ENCODE measurements at regions not wholly inside any gene's neighbourhood (a gene's known extent, or its start where the extent isn't known, plus 50 kb on each side); places are given as distances from the start of the nearest gene placed in this dataset.

DNA sequence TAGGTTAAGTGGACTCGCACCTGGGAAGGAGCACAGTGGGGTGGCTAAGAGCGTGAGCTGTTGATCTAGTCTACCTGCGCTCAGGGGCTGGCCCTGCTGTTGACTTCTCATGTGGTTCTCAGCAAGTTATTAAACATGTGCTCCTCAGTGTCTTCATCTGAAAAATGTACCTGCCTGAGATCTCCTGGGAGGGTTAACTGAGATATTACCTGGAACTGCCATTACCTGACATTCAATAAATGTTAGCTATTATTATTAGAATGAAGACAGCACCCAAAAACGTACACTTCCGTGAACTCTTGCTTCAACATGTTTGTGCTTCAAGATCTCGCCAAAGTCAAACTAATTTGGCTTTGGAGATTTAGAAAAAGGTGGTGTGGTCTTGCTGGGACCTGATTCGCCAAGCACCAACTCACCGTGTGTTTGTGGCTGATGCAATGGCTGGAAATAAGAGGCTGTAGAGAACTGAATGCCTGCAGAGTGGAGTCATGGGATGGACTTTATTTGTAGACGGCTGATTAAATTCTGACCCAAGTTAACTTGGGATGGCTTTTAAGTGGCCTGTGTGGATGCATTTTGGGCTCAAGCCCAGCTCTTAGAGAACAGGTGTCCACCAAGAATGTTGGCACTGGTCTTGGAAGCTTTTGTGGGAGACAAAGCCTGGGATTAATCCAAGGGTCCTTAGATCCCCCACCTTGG, 692.9 kb downstream of the QKI start:
- TF ChIP-seq, protein P1, sequence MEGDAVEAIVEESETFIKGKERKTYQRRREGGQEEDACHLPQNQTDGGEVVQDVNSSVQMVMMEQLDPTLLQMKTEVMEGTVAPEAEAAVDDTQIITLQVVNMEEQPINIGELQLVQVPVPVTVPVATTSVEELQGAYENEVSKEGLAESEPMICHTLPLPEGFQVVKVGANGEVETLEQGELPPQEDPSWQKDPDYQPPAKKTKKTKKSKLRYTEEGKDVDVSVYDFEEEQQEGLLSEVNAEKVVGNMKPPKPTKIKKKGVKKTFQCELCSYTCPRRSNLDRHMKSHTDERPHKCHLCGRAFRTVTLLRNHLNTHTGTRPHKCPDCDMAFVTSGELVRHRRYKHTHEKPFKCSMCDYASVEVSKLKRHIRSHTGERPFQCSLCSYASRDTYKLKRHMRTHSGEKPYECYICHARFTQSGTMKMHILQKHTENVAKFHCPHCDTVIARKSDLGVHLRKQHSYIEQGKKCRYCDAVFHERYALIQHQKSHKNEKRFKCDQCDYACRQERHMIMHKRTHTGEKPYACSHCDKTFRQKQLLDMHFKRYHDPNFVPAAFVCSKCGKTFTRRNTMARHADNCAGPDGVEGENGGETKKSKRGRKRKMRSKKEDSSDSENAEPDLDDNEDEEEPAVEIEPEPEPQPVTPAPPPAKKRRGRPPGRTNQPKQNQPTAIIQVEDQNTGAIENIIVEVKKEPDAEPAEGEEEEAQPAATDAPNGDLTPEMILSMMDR (IDR thresholded peaks at IDR 0.05; ENCODE audit: insufficient read depth, low read length, poor library complexity, severe bottlenecking) = no peak
- no peak for TF ChIP-seq EZH2phosphoT487 (conservative IDR thresholded peaks at IDR 0.05; ENCODE audit: low read length)
